Cardiac septum (tissue), 1 donor: ENCODE measurements at regions not wholly inside any gene's neighbourhood (a gene's known extent, or its start where the extent isn't known, plus 50 kb on each side); places are given as distances from the start of the nearest gene placed in this dataset.
"Not testable (repeated sequence)": the region's sequence is repeated elsewhere in the genome, so short reads cannot be mapped to it uniquely, and the experiment has no call there.

Experiments used
- DNase-seq: peaks from one replicate; pipeline ENCODE4 v3.0.0-alpha.2; 2020; ENCODE audit warnings: low spot score
- intact Hi-C: fragments of 100-400 bp; cut with DNase I; formaldehyde crosslinking; loops from one replicate; pipeline ENCODE4 v1.14.0; 2022
- donor health status: DM: no; HTN: no; CAD: no.

DNA sequence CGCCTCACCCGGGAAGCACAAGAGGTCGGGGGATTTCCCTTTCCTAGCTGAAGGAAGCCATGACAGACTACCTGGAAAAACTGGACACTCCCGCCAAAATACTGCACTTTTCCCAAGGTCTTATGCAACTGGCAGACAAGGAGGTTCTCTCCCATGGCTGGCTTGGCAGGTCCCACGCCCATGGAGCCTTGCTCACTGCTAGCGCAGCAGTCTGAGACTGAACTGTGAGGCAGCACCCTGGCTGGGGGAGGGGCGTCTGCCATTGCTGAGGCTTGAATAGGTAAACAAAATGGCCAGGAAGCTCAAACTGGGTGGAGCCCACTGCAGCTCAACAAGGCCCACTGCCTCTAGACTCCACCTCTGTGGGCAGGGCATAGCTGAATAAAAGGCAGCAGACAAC lies 92.1 kb downstream of the C4BPA start:
- DNase-seq, intact Hi-C loops: not testable (repeated sequence)

GRCh38 chr1:207201534-207201933 lies 97.5 kb downstream of the C4BPA start:
- intact Hi-C loops: loop anchor here (10.0 kb wide), 1 partner anchor 123 kb away; the partner anchor contains the start of gene CD55
- not testable (repeated sequence) for DNase-seq

DNA sequence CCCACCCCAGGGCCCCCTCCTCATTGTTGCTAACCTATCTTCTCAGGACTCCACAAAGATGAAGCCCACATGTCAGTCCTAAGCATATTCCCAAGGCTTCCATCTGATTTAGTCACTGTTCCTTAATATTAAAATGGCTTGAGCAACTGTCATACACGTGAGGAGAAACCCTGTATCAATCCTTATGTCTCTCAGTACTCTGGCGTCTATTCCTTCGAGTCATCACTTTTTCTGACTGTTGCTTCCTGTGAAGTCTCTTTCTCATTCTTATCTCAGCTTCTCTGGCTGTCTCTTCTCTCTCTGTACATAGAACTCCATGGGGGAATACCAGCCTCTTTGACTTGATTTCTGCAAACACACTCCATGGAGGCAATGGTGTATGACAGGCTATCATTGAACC lies 98.4 kb downstream of the C4BPA start:
- intact Hi-C loops: loop anchor here (10.0 kb wide), 1 partner anchor 122 kb away; the partner anchor contains the start of gene CD55
- no peak for DNase-seq

DNA sequence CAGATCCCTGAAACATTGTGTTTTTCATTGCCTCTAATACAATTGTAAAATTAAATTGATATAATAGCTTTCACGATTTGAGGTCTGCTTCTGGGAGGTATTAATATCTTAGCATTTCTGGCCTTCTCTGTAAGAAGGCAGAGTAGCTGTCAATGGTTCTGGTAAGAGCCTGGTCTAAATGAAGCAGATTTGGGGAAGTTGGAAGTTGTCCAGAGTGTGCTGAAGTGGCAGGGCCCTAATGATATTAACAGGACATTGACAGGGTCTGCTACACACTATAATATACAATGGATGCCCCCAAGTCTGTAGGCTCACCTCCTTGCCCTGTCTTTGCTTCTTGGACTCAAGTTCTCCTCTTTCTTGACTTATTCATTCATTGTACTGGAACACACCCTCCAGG lies 99.5 kb downstream of the C4BPA start:
- DNase-seq: no peak
- intact Hi-C loops: loop anchor here (10.0 kb wide), 1 partner anchor 121 kb away; the partner anchor contains the start of gene CD55

DNA sequence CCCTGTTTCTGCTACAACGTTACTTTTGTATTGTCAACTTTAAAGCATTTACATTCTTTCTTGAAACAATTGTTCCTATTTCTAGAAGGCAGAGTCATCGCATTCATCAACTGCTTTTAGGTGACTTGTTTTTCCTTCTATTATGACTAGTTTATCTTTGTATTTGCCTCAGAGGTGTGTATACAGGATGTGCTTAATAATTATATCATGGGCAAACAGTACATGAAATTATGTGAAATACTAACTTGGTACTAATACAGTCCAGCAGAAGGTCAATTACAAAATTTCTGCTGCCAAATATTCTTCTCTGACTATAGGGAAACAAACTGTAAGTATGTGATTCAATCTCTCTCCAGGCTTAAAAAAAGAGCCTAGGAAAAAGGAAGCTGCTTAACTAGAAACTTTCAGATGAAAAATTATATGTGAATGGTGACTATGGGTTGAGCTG lies 101.6 kb downstream of the C4BPA start:
- intact Hi-C loops: loop anchor here (2.0 to 10.0 kb wide), 2 partner anchors 77 to 119 kb away; partner anchors contain the start of gene CD55

GRCh38 chr1:207208691-207209090 lies 104.7 kb downstream of the C4BPA start:
- not testable (repeated sequence) for DNase-seq
- intact Hi-C loops: loop anchor here (10.0 kb wide), 1 partner anchor 116 kb away; the partner anchor contains the start of gene CD55

More for the DNA sequence above, 101.6 kb downstream of the C4BPA start:
- no peak for DNase-seq

DNA sequence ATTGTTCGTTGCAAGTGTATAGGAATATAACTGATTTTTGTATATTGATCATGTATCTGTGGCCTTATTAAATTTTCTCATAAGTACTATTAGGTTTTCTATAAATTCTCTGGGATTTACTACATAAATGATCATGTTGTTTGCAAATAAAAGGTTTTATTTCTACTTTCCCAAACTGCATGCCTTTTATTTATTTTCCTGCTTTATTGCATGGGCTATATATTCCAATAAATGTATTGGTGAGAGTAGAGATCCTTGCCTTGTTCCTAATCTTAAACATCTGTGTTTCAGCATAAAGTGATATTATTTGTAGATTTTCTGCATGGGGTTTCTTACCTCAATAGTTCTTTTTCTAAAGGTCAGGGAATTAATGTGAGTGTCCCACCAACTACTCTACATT lies 107.0 kb upstream of the CD55 start:
- DNase-seq: no peak
- intact Hi-C loops: no loop called here

GRCh38 chr1:207217778-207218511 lies 103.5 kb upstream of the CD55 start:
- no peak for DNase-seq
- intact Hi-C loops: no loop called here

- intact Hi-C loops: no loop called here
- DNase-seq: no peak
These were observed 102.7 kb upstream of the CD55 start for GRCh38 chr1:207218512-207219362.

DNA sequence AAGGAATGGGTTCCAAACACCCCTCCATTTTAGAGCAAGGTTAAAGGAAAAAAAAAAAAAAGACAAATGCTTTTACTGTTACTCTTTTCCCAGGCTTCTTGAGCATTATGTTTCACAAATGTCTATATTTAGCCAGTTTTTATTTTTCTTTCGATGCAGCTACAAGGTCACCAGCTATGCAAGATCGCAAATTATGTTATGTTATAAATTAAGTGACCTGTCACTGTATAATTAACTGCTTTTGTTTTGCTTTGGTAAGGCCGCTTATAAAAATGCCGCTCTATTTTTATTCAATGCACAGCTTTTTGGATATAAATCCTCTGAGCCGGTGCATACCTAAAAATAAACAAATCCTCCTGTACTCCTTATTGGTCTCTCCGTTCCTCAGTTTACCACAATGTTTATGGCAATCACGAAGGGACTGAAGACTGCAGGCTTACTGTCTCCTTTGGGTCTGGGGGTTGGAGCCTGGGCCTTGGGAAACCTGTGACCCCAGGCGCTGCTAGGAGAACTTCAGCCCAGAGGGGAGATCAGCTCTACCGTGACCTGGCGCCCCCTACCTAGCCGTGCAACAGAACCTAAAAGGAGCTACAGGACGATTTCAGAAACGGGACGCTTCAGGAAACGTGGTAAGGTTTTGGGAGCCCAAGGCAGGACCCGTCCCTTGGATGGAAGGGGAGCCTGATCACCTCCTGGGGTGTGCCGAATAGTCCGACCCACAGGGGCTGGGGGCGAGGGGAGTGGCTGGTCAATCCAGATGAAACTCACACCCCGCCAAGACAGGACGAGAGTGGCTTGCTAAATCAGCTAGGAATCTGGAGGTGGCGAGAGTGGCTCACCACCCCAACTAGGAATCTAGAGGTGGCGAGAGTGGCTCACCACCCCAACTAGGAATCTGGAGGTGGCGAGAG lies 101.2 kb upstream of the CD55 start:
- DNase-seq: no peak
- intact Hi-C loops: no loop called here

GRCh38 chr1:207221934-207222351 lies 99.5 kb upstream of the CD55 start:
- intact Hi-C loops: no loop called here

DNA sequence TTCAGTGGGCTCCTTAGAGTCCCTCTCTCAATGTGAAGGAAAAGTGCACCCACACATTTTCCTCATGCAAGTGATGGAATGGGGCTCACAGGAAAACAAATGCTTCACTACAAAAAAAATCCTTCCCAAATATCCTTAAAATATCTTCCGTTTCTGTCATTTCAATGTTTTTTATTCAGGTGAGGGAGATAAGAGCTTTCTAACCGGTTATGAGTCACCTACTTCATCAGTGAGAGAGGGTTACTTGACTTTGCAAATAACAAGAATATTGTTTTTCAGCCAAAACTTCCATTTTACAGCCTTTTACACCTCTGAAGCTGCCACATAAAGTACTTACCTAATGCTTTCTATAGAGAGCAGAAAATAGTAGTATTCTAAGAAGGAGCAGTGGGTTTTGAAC lies 98.3 kb upstream of the CD55 start:
- DNase-seq: no peak
- intact Hi-C loops: no loop called here

More at GRCh38 chr1:207221934-207222351, 99.5 kb upstream of the CD55 start:
- no peak for DNase-seq

DNA sequence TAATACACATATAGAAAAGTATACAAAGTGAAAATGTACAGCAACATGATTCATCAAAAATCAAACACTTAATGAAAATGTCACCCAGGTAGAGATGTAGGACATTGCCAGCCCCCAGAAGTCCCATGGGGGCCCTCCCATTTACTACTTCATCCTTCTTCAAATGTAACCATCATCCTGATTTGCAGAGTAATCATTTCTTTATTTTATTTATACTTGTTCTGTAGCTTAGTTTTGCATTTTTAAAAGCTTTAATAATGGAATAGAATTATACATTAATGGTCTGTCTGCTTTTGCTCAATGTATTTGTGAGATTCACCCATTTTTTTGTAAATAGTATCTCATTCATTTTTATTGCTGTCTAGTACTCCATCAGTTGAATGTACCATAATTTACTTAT lies 96.8 kb upstream of the CD55 start:
- intact Hi-C loops: no loop called here
- DNase-seq: no peak

DNA sequence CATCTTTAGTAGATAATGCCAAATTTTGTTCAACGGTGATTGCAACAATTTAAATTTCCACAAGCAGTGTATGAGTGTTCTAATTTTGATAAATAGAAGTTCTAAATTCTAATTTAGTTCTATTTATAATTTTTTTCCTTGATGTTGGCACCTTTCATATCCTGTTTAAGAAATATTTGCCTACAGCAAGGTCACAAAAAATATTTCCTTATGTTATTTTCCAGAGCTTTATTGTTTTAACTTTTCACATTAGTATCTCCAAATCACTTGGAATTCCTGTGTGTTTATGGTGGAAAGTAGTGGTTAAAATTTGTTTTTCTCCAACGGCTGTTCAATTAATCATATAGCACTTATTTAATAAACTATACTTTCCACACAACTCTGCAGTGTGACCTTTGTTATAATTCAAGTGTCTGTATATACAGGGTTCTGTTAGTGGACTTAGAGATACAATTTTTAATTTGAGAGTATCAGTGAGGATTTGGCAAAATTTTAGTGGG lies 94.3 kb upstream of the CD55 start:
- DNase-seq: no peak
- intact Hi-C loops: no loop called here

- intact Hi-C loops: no loop called here
- DNase-seq: no peak
These were observed 92.5 kb upstream of the CD55 start for GRCh38 chr1:207228987-207229386.

GRCh38 chr1:207230441-207230840 lies 91.0 kb upstream of the CD55 start:
- DNase-seq: no peak
- intact Hi-C loops: no loop called here

DNA sequence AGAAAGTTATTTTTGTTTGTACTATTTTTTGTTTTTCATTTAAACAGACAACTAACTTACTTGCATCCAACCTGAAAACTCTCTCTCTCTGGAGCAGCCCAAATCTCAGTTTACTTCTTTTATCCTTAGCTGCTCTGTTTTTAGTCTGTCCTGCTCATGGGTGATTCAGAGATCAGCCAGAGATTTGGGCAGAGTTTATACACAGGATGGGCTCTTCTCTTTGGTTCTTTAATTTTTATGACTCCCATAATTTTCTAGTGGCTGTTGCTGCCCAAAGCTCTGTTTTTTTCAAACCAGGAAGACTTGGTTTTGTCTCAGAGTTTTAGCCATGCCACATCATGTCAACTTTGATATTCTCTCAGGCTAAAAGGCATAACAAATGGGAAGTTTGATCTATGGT lies 86.8 kb upstream of the CD55 start:
- intact Hi-C loops: no loop called here
- DNase-seq: no peak

DNA sequence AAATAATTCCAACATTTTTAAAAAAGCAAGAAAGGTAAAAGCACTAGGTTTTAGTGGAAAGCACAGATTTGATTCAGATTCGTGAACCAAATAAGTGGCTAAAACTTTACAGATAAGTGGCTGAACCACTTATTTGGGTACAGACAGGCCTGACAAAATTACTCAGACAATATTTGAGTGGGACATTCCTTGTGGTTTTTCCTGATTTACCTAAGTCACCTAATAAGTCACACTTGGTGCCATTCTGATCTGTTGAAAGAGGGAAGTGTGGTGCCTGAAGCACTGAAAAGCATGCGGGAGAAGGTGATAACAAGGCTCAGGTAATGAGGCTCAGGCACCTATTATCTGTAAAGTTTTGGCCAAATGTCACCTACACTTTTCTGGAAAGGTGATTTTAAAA lies 81.6 kb upstream of the CD55 start:
- DNase-seq: no peak
- intact Hi-C loops: no loop called here
